HEK293 (cell line): ENCODE measurements at regions not wholly inside any gene's neighbourhood (a gene's known extent, or its start where the extent isn't known, plus 50 kb on each side); places are given as distances from the start of the nearest gene placed in this dataset.

Source experiments
- CTCF ChIA-PET: fragments of 350-600 bp; formaldehyde crosslinking; extraction: SDS; loops from one replicate; lab custom pipeline; 2021; ENCODE audit warnings: antibody characterized with exemption; lab: Yijun Ruan, JAX
- POLR2A ChIA-PET: fragments of 300-600 bp; formaldehyde crosslinking; extraction: SDS; loops from one replicate; lab custom pipeline; 2020; ENCODE audit warnings: antibody characterized with exemption, inconsistent platforms; lab: Yijun Ruan, JAX
- H3K27ac ChIP-seq: fragments of 200-500 bp; sonication (Bioruptor generic); 2 replicates; pipeline ENCODE4 v1.5.1; 2014; ENCODE audit warnings: low read depth, low read length, control low read depth, inconsistent platforms; ENCODE audit errors: extremely low read depth
- H3K36me3 ChIP-seq, 2 experiments: fragments of 200-500 bp in 1 of 2; sonication (Bioruptor generic) in 1 of 2; 1 replicate in 1 of 2; 2 replicates in 1 of 2; pipeline ENCODE4 v1.5.1; 2014 to 2017; ENCODE audit warnings: inconsistent platforms in 2 of 2, low read length in 2 of 2; ENCODE audit not compliant: control insufficient read depth in 2 of 2, insufficient read depth in 1 of 2
- H3K4me1 ChIP-seq: fragments of 200-500 bp; sonication (Bioruptor generic); 2 replicates; pipeline ENCODE4 v1.5.1; 2014; ENCODE audit warnings: mild to moderate bottlenecking, low read length, inconsistent platforms; ENCODE audit not compliant: control insufficient read depth, insufficient read depth
- H3K4me3 ChIP-seq: 2 replicates; pipeline ENCODE4 v1.5.1; 2011; ENCODE audit warnings: low read depth, mild to moderate bottlenecking, control low read depth, low read length, moderate library complexity
- H3K9me3 ChIP-seq: fragments of 200-500 bp; sonication (Bioruptor generic); 2 replicates; pipeline ENCODE4 v1.5.1; 2014; ENCODE audit warnings: low read depth, low read length, inconsistent platforms; ENCODE audit not compliant: control insufficient read depth, insufficient read depth
- GFI1B ChIP-seq: fragments of 450-650 bp; formaldehyde crosslinking; IDR thresholded peaks from 2 replicates; pipeline ENCODE4 v1.5.1; 2016; ENCODE audit warnings: missing biosample characterization, missing genetic modification characterization
- GLI2 ChIP-seq: fragments of 450-650 bp; formaldehyde crosslinking; IDR thresholded peaks from 2 replicates; pipeline ENCODE4; 2017; ENCODE audit warnings: missing biosample characterization, missing genetic modification characterization, low read depth, borderline replicate concordance
- HOXC10 ChIP-seq: sonication (generic); formaldehyde crosslinking; IDR thresholded peaks from 2 replicates; pipeline ENCODE4 v1.8.1; 2023; ENCODE audit warnings: mild to moderate bottlenecking, missing genetic modification reagents
- OSR2 ChIP-seq: fragments of 450-650 bp; formaldehyde crosslinking; IDR thresholded peaks from 2 replicates; pipeline ENCODE4 v1.5.1; 2016; ENCODE audit warnings: missing biosample characterization, missing genetic modification characterization
- PRDM10 ChIP-seq: fragments of 450-650 bp; formaldehyde crosslinking; IDR thresholded peaks from 2 replicates; pipeline ENCODE4 v1.5.1; 2016; ENCODE audit warnings: missing biosample characterization, missing genetic modification characterization
- RBAK ChIP-seq: fragments of 450-650 bp; formaldehyde crosslinking; IDR thresholded peaks from 2 replicates; pipeline ENCODE4 v1.5.1; 2016; ENCODE audit warnings: missing biosample characterization, missing genetic modification characterization
- REPIN1 ChIP-seq: fragments of 450-650 bp; formaldehyde crosslinking; IDR thresholded peaks from 2 replicates; pipeline ENCODE4 v1.5.1; 2017; ENCODE audit warnings: missing biosample characterization, missing genetic modification characterization, low read depth
- ZBTB49 ChIP-seq: fragments of 450-650 bp; formaldehyde crosslinking; IDR thresholded peaks from 2 replicates; pipeline ENCODE4 v1.5.1; 2016; ENCODE audit warnings: missing biosample characterization, missing genetic modification characterization, low read depth
- ZFP37 ChIP-seq: fragments of 450-650 bp; formaldehyde crosslinking; IDR thresholded peaks from 2 replicates; pipeline ENCODE4 v1.5.1; 2016; ENCODE audit warnings: missing biosample characterization, missing genetic modification characterization
- ZNF112 ChIP-seq: fragments of 450-650 bp; formaldehyde crosslinking; IDR thresholded peaks from 2 replicates; pipeline ENCODE4 v1.5.0; 2017; ENCODE audit warnings: missing biosample characterization, missing genetic modification characterization
- ZNF132 ChIP-seq: fragments of 450-650 bp; formaldehyde crosslinking; IDR thresholded peaks from 2 replicates; pipeline ENCODE4 v1.5.1; 2017; ENCODE audit warnings: missing biosample characterization, missing genetic modification characterization, borderline replicate concordance
- ZNF140 ChIP-seq: fragments of 450-650 bp; formaldehyde crosslinking; IDR thresholded peaks from 2 replicates; pipeline ENCODE4 v1.5.1; 2016; ENCODE audit warnings: missing biosample characterization, missing genetic modification characterization
- ZNF2 ChIP-seq: fragments of 450-650 bp; formaldehyde crosslinking; IDR thresholded peaks from 2 replicates; pipeline ENCODE4 v1.5.1; 2016; ENCODE audit warnings: missing biosample characterization, missing genetic modification characterization
- ZNF24 ChIP-seq: fragments of 450-650 bp; formaldehyde crosslinking; IDR thresholded peaks from 2 replicates; pipeline ENCODE4 v1.5.1; 2016; ENCODE audit warnings: missing biosample characterization, missing genetic modification characterization
- ZNF266 ChIP-seq: fragments of 450-650 bp; formaldehyde crosslinking; IDR thresholded peaks from 2 replicates; pipeline ENCODE4 v1.5.1; 2016; ENCODE audit warnings: missing biosample characterization, missing genetic modification characterization, low read depth
- ZNF449 ChIP-seq: fragments of 450-650 bp; formaldehyde crosslinking; IDR thresholded peaks from 2 replicates; pipeline ENCODE4 v1.5.1; 2017; ENCODE audit warnings: missing biosample characterization, mild to moderate bottlenecking, missing genetic modification characterization, moderate library complexity
- ZNF510 ChIP-seq: fragments of 450-650 bp; formaldehyde crosslinking; IDR thresholded peaks from 2 replicates; pipeline ENCODE4 v1.5.1; 2018; ENCODE audit warnings: mild to moderate bottlenecking, missing genetic modification characterization, missing biosample characterization; ENCODE audit not compliant: insufficient replicate concordance
- ZNF777 ChIP-seq: fragments of 450-650 bp; formaldehyde crosslinking; IDR thresholded peaks from 2 replicates; pipeline ENCODE4 v1.5.1; 2017; ENCODE audit warnings: missing biosample characterization, missing genetic modification characterization, borderline replicate concordance
- ZNF785 ChIP-seq: fragments of 450-650 bp; formaldehyde crosslinking; IDR thresholded peaks from 2 replicates; pipeline ENCODE4 v1.5.1; 2016; ENCODE audit warnings: missing biosample characterization, missing genetic modification characterization

GRCh38 chr7:41047789-41048191, 655.1 kb downstream of the INHBA start:
- no peak overlapping the region for H3K27ac ChIP-seq
- no peaks in the 10 kb centered on the region for H3K9me3 ChIP-seq
- no peak overlapping the region for H3K4me3 ChIP-seq
- POLR2A ChIA-PET, result interaction anchor here (0.5 to 0.7 kb wide), 2 partner anchors 615 to 1321 kb away, joined by 3 to 4 read pairs; no protein-coding TSS in a partner anchor
- CTCF ChIA-PET, result interaction anchor here (0.7 to 0.8 kb wide), 2 partner anchors 44 to 649 kb away, joined by 4 read pairs; no protein-coding TSS in a partner anchor
- no peaks in the 10 kb centered on the region for H3K36me3 ChIP-seq
- no peak for TF ChIP-seq HOXC10 (CRISPR knock-in tag)
- no peak for TF ChIP-seq ZNF112 (tag by site-specific recombination)
- TF ChIP-seq ZFP37 (tag by site-specific recombination), result no peak
- TF ChIP-seq ZNF132 (tag by site-specific recombination), result no peak
- no peaks in the 10 kb centered on the region for H3K4me1 ChIP-seq

- POLR2A ChIA-PET, result interaction anchor here (0.5 kb wide), 1 partner anchor 615 kb away, joined by 4 read pairs; no protein-coding TSS in a partner anchor
- H3K4me3 ChIP-seq, result no peak overlapping the region
- CTCF ChIA-PET, result interaction anchor here (0.8 to 1.3 kb wide), 2 partner anchors 20 to 649 kb away, joined by 3 to 4 read pairs; no protein-coding TSS in a partner anchor
- no peaks in the 10 kb centered on the region for H3K36me3 ChIP-seq
- H3K9me3 ChIP-seq, result no peaks in the 10 kb centered on the region
- H3K4me1 ChIP-seq, result no peaks in the 10 kb centered on the region
- TF ChIP-seq GLI2 (tag by site-specific recombination) (no peak), RBAK (tag by site-specific recombination) (no peak), ZBTB49 (tag by site-specific recombination) (no peak), ZNF785 (tag by site-specific recombination) (no peak), GFI1B (tag by site-specific recombination) (no peak), ZNF24 (no peak), ZNF449 (no peak), ZNF510 (no peak)
- H3K27ac ChIP-seq, result no peak overlapping the region
These were observed 655.7 kb downstream of the INHBA start for GRCh38 chr7:41047211-41047610.

- H3K27ac ChIP-seq, result no peak overlapping the region
- CTCF ChIA-PET, result interaction anchor here (1.3 kb wide), 1 partner anchor 21 kb away, joined by 3 read pairs; no protein-coding TSS in a partner anchor
- H3K9me3 ChIP-seq, result no peaks in the 10 kb centered on the region
- POLR2A ChIA-PET, result no interaction called here
- H3K4me1 ChIP-seq, result no peaks in the 10 kb centered on the region
- no peak overlapping the region for H3K4me3 ChIP-seq
- no peak for TF ChIP-seq ZNF140 (tag by site-specific recombination)
- TF ChIP-seq OSR2 (tag by site-specific recombination), result no peak
- no peaks in the 10 kb centered on the region for H3K36me3 ChIP-seq
These were observed 656.1 kb downstream of the INHBA start for GRCh38 chr7:41046776-41047175.

- CTCF ChIA-PET, result interaction anchor here (0.6 to 1.3 kb wide), 5 partner anchors 21 to 658 kb away, joined by 3 to 4 read pairs (median 3); no protein-coding TSS in a partner anchor
- H3K4me1 ChIP-seq, result no peaks in the 10 kb centered on the region
- H3K4me3 ChIP-seq, result no peak overlapping the region
- no peak overlapping the region for H3K27ac ChIP-seq
- no peaks in the 10 kb centered on the region for H3K9me3 ChIP-seq
- no peaks in the 10 kb centered on the region for H3K36me3 ChIP-seq
- POLR2A ChIA-PET, result no interaction called here
- no peak for TF ChIP-seq ZNF777 (tag by site-specific recombination)
- TF ChIP-seq ZNF266 (tag by site-specific recombination), result no peak
- no peak for TF ChIP-seq REPIN1
- TF ChIP-seq ZNF2 (tag by site-specific recombination), result no peak
- TF ChIP-seq PRDM10 (tag by site-specific recombination), result no peak
- TF ChIP-seq GLI2 (tag by site-specific recombination), result no peak
These were observed 656.6 kb downstream of the INHBA start for GRCh38 chr7:41046221-41046761.
